ENCODE measurements at regions not wholly inside any gene's neighbourhood (a gene's known extent, or its start where the extent isn't known, plus 50 kb on each side); places are given as distances from the start of the nearest gene placed in this dataset.

DNA sequence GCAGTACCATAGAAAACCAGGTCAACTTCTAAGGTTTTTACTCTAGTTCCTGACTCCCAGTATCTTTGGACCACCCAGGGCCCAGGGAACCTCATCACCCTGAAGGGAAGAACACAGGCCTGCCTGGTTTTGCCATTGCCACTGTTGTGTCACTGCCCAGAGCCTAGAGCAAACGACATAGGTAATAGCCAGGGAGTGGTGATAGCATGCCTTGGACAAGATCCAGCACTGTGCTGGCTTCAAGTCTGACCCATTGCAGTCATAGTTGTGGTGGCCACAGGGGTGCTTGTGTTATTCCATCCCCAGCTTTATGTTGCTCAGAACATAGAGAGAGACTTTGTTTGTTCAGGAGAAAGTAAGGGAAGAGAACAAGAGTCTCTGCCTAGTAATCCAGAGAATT is 2310.2 kb downstream of the LRRC4C start:
- TF ChIP-seq, protein P1, sequence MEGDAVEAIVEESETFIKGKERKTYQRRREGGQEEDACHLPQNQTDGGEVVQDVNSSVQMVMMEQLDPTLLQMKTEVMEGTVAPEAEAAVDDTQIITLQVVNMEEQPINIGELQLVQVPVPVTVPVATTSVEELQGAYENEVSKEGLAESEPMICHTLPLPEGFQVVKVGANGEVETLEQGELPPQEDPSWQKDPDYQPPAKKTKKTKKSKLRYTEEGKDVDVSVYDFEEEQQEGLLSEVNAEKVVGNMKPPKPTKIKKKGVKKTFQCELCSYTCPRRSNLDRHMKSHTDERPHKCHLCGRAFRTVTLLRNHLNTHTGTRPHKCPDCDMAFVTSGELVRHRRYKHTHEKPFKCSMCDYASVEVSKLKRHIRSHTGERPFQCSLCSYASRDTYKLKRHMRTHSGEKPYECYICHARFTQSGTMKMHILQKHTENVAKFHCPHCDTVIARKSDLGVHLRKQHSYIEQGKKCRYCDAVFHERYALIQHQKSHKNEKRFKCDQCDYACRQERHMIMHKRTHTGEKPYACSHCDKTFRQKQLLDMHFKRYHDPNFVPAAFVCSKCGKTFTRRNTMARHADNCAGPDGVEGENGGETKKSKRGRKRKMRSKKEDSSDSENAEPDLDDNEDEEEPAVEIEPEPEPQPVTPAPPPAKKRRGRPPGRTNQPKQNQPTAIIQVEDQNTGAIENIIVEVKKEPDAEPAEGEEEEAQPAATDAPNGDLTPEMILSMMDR (IDR thresholded peaks at IDR 0.05), result no peak
- Mint-ChIP-seq H3K4me3 (no peak overlapping the region), H3K4me1 (ENCODE audit: low read depth) (no peaks in the 10 kb centered on the region), H3K36me3 (ENCODE audit: low read depth) (no peaks in the 10 kb centered on the region), H3K27me3 (no peaks in the 10 kb centered on the region), H3K27ac (no peak overlapping the region), H3K9me3 (peaks cover 9% of the 10 kb centered on the region)
- ATAC-seq (no peak), DNase-seq (no peak)
- intact Hi-C loops (cut with micrococcal nuclease), result no loop called here
- POLR2A ChIA-PET, result no interaction called here
- CTCF ChIA-PET, result no interaction called here

DNA sequence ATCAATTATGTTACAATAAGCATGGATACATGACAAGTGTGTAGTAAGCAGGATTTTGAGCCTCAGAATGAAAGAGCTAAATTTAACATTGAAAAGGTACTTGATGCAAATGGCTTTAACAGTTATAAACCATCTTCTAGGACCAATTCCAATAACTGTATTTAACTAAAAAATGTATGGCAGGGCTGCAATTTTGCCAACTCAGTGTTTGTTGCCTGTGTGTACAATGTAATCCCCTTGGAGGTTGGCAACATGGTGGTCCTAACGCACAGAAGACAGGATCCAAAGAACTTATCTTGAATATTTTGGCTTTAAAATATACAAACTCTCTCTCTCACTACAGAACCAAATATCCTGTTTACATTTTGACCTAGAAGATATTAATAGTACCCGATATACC is 2314.1 kb downstream of the LRRC4C start:
- Mint-ChIP-seq H3K4me1 (ENCODE audit: low read depth) (no peaks in the 10 kb centered on the region), H3K4me3 (no peak overlapping the region), H3K27me3 (no peaks in the 10 kb centered on the region), H3K27ac (no peak overlapping the region), H3K9me3 (peaks cover 7% of the 10 kb centered on the region), H3K36me3 (ENCODE audit: low read depth) (no peaks in the 10 kb centered on the region)
- DNase-seq, result no peak
- ChIA-PET CTCF (no interaction called here), POLR2A (no interaction called here)
- intact Hi-C loops (cut with micrococcal nuclease), result no loop called here
- TF ChIP-seq, protein P1 (IDR thresholded peaks at IDR 0.05), result no peak
- no peak for ATAC-seq

DNA sequence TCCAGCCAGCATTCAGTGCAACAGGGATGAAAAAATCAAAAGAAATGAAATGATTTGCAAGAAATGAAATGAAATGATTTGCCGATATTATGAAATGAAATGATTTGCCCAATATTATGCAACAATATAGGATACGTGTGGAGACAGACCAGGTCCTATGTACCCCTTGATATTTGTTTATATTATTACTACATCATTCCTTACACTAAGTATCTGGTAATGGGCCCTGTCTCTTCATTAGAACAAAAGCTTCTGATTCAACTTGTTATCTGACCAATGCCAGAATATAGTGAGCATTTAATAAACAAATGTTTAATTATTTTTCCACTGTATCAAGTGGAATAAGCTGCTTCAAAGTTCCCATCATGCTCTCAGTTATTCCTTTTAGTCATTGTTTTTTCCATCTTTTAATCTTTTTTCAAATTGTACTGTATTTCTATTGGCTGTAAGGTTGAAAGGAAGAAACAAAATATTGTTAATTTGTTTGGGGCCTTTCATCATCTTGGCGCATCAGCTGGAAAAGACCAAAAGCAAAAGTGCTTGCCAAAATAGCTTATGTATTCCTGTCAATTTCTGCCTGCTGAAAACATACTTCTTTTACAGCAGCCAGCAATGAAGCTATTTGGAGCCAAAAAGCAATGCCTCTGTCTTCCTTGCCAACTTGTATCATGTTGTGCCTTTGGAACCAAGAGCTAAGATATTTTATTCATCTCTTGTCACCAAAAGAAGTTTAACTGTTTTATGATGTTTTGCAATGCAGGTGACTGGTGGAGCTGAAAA is 2314.9 kb downstream of the LRRC4C start:
- CTCF ChIA-PET, result no interaction called here
- H3K27me3 Mint-ChIP-seq, result no peaks in the 10 kb centered on the region
- ATAC-seq, result no peak

DNA sequence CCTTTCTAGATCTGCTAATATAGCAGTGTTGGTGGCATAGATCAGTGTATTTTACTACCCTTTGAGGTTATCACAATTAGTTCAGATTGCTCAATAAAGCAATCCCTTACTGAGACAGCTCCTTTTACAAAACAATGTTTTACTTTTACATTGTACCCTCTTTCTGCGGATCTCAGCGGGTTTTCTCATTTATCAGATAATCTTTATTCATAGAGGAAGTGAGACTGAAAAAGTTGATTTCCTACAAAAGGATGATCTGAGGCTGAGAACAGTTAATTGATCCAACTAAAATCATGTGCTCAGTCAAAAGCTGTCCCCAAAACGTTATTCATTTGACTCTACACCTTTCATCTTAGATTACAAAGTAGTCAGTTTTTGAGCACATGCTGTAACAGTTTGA is 2319.9 kb downstream of the LRRC4C start:
- ATAC-seq, result no peak
- ChIA-PET POLR2A (no interaction called here), CTCF (no interaction called here)
- no peak overlapping the region for H3K4me3 Mint-ChIP-seq
- H3K27me3 Mint-ChIP-seq, result no peaks in the 10 kb centered on the region
- intact Hi-C loops (cut with micrococcal nuclease), result no loop called here
- no peak for DNase-seq
- H3K27ac Mint-ChIP-seq, result no peak overlapping the region
- H3K9me3 Mint-ChIP-seq, result peaks cover 7% of the 10 kb centered on the region
- TF ChIP-seq, protein P1 (IDR thresholded peaks at IDR 0.05), result no peak
- no peaks in the 10 kb centered on the region for H3K4me1 Mint-ChIP-seq (ENCODE audit: low read depth)
- H3K36me3 Mint-ChIP-seq (ENCODE audit: low read depth), result no peaks in the 10 kb centered on the region

More for the DNA sequence above, 2314.9 kb downstream of the LRRC4C start:
- H3K4me1 Mint-ChIP-seq (ENCODE audit: low read depth), result no peaks in the 10 kb centered on the region
- H3K4me3 Mint-ChIP-seq, result no peak overlapping the region
- POLR2A ChIA-PET, result no interaction called here
- no peak for DNase-seq
- H3K36me3 Mint-ChIP-seq (ENCODE audit: low read depth), result no peaks in the 10 kb centered on the region
- peaks cover 2% of the 10 kb centered on the region for H3K9me3 Mint-ChIP-seq
- TF ChIP-seq, protein P1 (IDR thresholded peaks at IDR 0.05), result no peak
- no peak overlapping the region for H3K27ac Mint-ChIP-seq
- intact Hi-C loops (cut with micrococcal nuclease), result no loop called here

DNA sequence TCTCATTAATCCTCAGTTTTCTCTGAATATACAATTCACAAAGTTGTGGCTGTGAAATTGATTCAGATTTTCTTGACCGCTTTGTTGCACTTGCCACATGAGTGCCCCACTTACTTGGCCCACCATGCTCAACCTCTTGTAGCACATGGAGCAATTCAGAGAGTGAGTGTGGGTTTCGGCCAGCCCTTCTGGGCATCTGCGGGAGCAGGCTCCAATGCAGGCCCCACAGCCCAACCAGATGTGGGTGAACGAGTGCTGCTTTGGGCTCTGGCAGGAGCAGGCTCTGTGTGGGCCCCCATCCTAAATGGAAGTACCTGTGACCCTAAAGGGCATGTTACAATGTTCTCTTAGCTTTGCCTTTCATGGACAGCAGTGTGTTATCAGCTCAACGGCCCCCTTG is 2338.6 kb downstream of the LRRC4C start:
- DNase-seq, result no peak
- TF ChIP-seq, protein P1 (IDR thresholded peaks at IDR 0.05), result no peak
- Mint-ChIP-seq H3K27ac (no peak overlapping the region), H3K4me1 (ENCODE audit: low read depth) (no peaks in the 10 kb centered on the region), H3K36me3 (ENCODE audit: low read depth) (no peaks in the 10 kb centered on the region), H3K4me3 (no peak overlapping the region), H3K27me3 (no peaks in the 10 kb centered on the region), H3K9me3 (peaks cover 1% of the 10 kb centered on the region)
- ChIA-PET CTCF (no interaction called here), POLR2A (no interaction called here)
- intact Hi-C loops (cut with micrococcal nuclease), result no loop called here
- ATAC-seq, result no peak

Measured in activated CD8-positive, alpha-beta T cell treated with anti-CD3 and anti-CD28 coated beads for 36 hours (primary cell).